K562 (cell line): ENCODE measurements at regions not wholly inside any gene's neighbourhood (a gene's known extent, or its start where the extent isn't known, plus 50 kb on each side); places are given as distances from the start of the nearest gene placed in this dataset.

Experiments
- ASH1L ChIP-seq: fragments of 450-650 bp; IDR thresholded peaks from 2 replicates; pipeline ENCODE4 v1.6.1; 2018; ENCODE audit warnings: borderline replicate concordance, mild to moderate bottlenecking, low read depth; ENCODE audit not compliant: partially characterized antibody
- BRCA1 ChIP-seq, 2 experiments: fragments of 450-650 bp in 1 of 2; sonication (generic) in 1 of 2; formaldehyde crosslinking in 1 of 2; IDR thresholded peaks; 2 replicates each; pipeline versions ENCODE4 v1.5.0 to v1.6.1; 2017 to 2020; ENCODE audit warnings: mild to moderate bottlenecking in 1 of 2, missing genetic modification reagents in 1 of 2
- CHD4 ChIP-seq: fragments of 200-600 bp; sonication (generic); IDR thresholded peaks from 3 replicates; pipeline ENCODE4 v1.6.1; 2012; ENCODE audit warnings: low read depth, mild to moderate bottlenecking, mixed read lengths, low read length, inconsistent platforms; ENCODE audit not compliant: insufficient read depth, insufficient replicate concordance, poor library complexity, severe bottlenecking
- CXXC5 ChIP-seq: fragments of 250-450 bp; sonication (Bioruptor Pico); IDR thresholded peaks from 2 replicates; pipeline ENCODE4 v1.8.0; 2022; ENCODE audit warnings: inconsistent platforms, mild to moderate bottlenecking, moderate library complexity
- EP400 ChIP-seq: fragments of 450-650 bp; IDR thresholded peaks from 2 replicates; pipeline ENCODE4 v1.6.1; 2017; ENCODE audit warnings: antibody characterized with exemption, mild to moderate bottlenecking, moderate library complexity
- FOSL1 ChIP-seq: fragments of 200-800 bp; sonication (Bioruptor generic); conservative IDR thresholded peaks from 2 replicates; pipeline ENCODE4 v1.6.1; 2016; ENCODE audit warnings: missing genetic modification characterization, missing compliant biosample characterization
- KAT7 ChIP-seq: sonication (generic); formaldehyde crosslinking; IDR thresholded peaks from 2 replicates; pipeline ENCODE4 v1.8.0; 2022; ENCODE audit warnings: missing genetic modification reagents, mild to moderate bottlenecking, borderline replicate concordance
- NR1H2 ChIP-seq: sonication (generic); formaldehyde crosslinking; IDR thresholded peaks from 2 replicates; pipeline ENCODE4 v1.4.0; 2020; ENCODE audit warnings: mild to moderate bottlenecking, missing genetic modification reagents
- NR2F6 ChIP-seq: fragments of 450-650 bp; formaldehyde crosslinking; IDR thresholded peaks from 2 replicates; pipeline ENCODE4 v1.4.0; 2020; ENCODE audit warnings: mild to moderate bottlenecking
- PRPF4 ChIP-seq: fragments of 200-400 bp; formaldehyde crosslinking; IDR thresholded peaks from one replicate; pipeline ENCODE4 v1.6.1; 2017; ENCODE audit warnings: low read length, low read depth, mild to moderate bottlenecking; ENCODE audit not compliant: insufficient read depth, poor library complexity, severe bottlenecking
- PURB ChIP-seq: sonication (generic); formaldehyde crosslinking; IDR thresholded peaks from 2 replicates; pipeline ENCODE4 v1.9.0; 2021; ENCODE audit warnings: low read depth, mild to moderate bottlenecking, missing genetic modification reagents
- SAFB2 ChIP-seq: fragments of 200-400 bp; formaldehyde crosslinking; IDR thresholded peaks from 2 replicates; pipeline ENCODE4 v1.6.1; 2018; ENCODE audit warnings: borderline replicate concordance, low read length, low read depth, moderate library complexity; ENCODE audit not compliant: severe bottlenecking
- SMAD2 ChIP-seq: fragments of 150-350 bp; IDR thresholded peaks from 2 replicates; pipeline ENCODE4 v1.6.1; 2014; ENCODE audit warnings: low read depth, mild to moderate bottlenecking, low read length
- TAF1 ChIP-seq: IDR thresholded peaks from 2 replicates; pipeline ENCODE4 v1.6.1; 2011; ENCODE audit warnings: mild to moderate bottlenecking, low read length, moderate library complexity; ENCODE audit not compliant: insufficient read depth, control insufficient read depth, severe bottlenecking; ENCODE audit errors: extremely low read depth
- TEAD1 ChIP-seq, 2 experiments: fragments of 450-650 bp in 1 of 2; sonication (generic) in 1 of 2; formaldehyde crosslinking; IDR thresholded peaks; 2 replicates each; pipeline versions ENCODE4 v1.4.0 to v1.8.0; 2020 to 2022; ENCODE audit warnings: mild to moderate bottlenecking in 2 of 2, missing genetic modification reagents in 1 of 2
- ZNF699 ChIP-seq: fragments of 250-450 bp; sonication (Bioruptor Pico); IDR thresholded peaks from 2 replicates; pipeline ENCODE4 v1.8.0; 2021; ENCODE audit warnings: mild to moderate bottlenecking, moderate library complexity; ENCODE audit not compliant: insufficient replicate concordance
- TF ChIP-seq, protein P1 (sequence below): fragments of 450-650 bp; IDR thresholded peaks from 2 replicates; pipeline ENCODE4 v1.6.1; 2016
- TF ChIP-seq, protein P2 (sequence below), 2 experiments: fragments of 450-650 bp in 1 of 2; IDR thresholded peaks; 2 replicates each; pipeline ENCODE4 v1.6.1; 2011 to 2017; ENCODE audit warnings: low read depth in 2 of 2, antibody characterized with exemption in 1 of 2, borderline replicate concordance in 1 of 2, low read length in 1 of 2, mild to moderate bottlenecking in 1 of 2, mixed read lengths in 1 of 2; ENCODE audit not compliant: control insufficient read depth in 1 of 2
- TF ChIP-seq, protein P3 (sequence below): fragments of 250-450 bp; sonication (Bioruptor Pico); IDR thresholded peaks from 2 replicates; pipeline ENCODE4 v1.4.0; 2020; ENCODE audit warnings: mild to moderate bottlenecking, moderate library complexity, borderline replicate concordance

DNA sequence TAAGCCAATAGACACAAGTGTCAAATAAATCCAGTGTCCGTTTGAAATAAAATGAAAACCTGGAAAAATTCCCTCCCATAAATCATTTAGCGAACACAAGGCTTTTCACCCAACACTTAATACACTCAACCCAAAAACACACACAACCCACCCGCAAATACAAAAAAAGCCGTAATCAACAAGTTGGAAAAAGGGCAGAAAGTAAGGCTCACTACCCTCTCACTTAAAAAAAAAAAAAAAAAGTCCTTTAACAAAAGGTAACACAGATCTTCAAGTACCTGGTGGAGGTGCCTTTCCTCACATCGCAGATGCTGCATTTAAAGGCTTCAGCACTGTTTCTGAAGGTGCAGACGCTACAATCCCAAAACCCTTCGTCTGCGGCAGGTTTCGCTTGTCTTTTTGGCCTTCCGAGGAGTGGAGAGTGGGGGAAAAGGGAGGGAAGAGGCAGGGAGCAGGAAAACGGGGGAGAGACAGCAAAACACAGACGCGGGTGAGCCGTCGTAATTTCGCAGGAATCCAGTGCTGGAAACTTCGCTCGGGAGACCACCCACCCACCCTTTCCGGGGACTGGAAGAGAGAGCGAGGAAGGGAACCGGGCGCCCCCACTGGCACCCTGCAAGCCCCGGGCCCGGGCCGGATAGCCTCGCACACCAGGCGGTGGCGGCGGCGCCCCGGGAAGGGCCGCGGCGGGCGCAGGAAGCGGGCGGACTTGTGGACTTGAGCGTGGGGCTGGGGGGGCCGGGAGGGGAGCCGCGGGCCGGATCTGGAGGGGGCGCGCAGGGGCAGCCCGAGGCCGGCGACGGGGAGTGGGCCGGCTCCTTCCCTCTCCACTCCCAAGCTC lies 401.8 kb downstream of the SHQ1 start, which contains the start of gene RYBP (continued):
- no peak for TF ChIP-seq PRPF4
- TF ChIP-seq NR1H2 (CRISPR knock-in tag), result no peak
- TF ChIP-seq SAFB2, result no peak
- TF ChIP-seq ASH1L, result no peak
- TF ChIP-seq SMAD2, result no peak
- no peak for TF ChIP-seq EP400
- TF ChIP-seq, protein P1, sequence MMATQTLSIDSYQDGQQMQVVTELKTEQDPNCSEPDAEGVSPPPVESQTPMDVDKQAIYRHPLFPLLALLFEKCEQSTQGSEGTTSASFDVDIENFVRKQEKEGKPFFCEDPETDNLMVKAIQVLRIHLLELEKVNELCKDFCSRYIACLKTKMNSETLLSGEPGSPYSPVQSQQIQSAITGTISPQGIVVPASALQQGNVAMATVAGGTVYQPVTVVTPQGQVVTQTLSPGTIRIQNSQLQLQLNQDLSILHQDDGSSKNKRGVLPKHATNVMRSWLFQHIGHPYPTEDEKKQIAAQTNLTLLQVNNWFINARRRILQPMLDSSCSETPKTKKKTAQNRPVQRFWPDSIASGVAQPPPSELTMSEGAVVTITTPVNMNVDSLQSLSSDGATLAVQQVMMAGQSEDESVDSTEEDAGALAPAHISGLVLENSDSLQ, result no peak
- no peak for TF ChIP-seq FOSL1 (tag)
- no peak for TF ChIP-seq ZNF699 (CRISPR knock-in tag)
- TF ChIP-seq, protein P2, sequence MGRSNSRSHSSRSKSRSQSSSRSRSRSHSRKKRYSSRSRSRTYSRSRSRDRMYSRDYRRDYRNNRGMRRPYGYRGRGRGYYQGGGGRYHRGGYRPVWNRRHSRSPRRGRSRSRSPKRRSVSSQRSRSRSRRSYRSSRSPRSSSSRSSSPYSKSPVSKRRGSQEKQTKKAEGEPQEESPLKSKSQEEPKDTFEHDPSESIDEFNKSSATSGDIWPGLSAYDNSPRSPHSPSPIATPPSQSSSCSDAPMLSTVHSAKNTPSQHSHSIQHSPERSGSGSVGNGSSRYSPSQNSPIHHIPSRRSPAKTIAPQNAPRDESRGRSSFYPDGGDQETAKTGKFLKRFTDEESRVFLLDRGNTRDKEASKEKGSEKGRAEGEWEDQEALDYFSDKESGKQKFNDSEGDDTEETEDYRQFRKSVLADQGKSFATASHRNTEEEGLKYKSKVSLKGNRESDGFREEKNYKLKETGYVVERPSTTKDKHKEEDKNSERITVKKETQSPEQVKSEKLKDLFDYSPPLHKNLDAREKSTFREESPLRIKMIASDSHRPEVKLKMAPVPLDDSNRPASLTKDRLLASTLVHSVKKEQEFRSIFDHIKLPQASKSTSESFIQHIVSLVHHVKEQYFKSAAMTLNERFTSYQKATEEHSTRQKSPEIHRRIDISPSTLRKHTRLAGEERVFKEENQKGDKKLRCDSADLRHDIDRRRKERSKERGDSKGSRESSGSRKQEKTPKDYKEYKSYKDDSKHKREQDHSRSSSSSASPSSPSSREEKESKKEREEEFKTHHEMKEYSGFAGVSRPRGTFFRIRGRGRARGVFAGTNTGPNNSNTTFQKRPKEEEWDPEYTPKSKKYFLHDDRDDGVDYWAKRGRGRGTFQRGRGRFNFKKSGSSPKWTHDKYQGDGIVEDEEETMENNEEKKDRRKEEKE (IDR thresholded peaks at IDR 0.05; ENCODE audit: borderline replicate concordance in 1 of 2, control insufficient read depth in 1 of 2, low read depth in 2 of 2, low read length in 1 of 2), result no peak
- no peak for TF ChIP-seq PURB (CRISPR knock-in tag)
- TF ChIP-seq CXXC5 (CRISPR knock-in tag), result no peak
- TF ChIP-seq NR2F6 (CRISPR knock-in tag), result no peak
- TF ChIP-seq CHD4, result no peak
- peak; percentile 59 for TF ChIP-seq TAF1
- no peak for TF ChIP-seq KAT7 (CRISPR knock-in tag)
- TF ChIP-seq TEAD1 (CRISPR knock-in tag; IDR thresholded peaks at IDR 0.05), result peak in 1 of 2 experiments; percentile 18; a peak in 1 of 4 replicates
- TF ChIP-seq, protein P3, sequence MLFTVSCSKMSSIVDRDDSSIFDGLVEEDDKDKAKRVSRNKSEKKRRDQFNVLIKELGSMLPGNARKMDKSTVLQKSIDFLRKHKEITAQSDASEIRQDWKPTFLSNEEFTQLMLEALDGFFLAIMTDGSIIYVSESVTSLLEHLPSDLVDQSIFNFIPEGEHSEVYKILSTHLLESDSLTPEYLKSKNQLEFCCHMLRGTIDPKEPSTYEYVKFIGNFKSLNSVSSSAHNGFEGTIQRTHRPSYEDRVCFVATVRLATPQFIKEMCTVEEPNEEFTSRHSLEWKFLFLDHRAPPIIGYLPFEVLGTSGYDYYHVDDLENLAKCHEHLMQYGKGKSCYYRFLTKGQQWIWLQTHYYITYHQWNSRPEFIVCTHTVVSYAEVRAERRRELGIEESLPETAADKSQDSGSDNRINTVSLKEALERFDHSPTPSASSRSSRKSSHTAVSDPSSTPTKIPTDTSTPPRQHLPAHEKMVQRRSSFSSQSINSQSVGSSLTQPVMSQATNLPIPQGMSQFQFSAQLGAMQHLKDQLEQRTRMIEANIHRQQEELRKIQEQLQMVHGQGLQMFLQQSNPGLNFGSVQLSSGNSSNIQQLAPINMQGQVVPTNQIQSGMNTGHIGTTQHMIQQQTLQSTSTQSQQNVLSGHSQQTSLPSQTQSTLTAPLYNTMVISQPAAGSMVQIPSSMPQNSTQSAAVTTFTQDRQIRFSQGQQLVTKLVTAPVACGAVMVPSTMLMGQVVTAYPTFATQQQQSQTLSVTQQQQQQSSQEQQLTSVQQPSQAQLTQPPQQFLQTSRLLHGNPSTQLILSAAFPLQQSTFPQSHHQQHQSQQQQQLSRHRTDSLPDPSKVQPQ (CRISPR knock-in tag), result no peak
- TF ChIP-seq BRCA1 (IDR thresholded peaks at IDR 0.05), result no peak
- no peak for TF ChIP-seq BRCA1 (CRISPR knock-in tag; IDR thresholded peaks at IDR 0.05)
